Stimulated activated CD4-positive, alpha-beta T cell treated with anti-CD3 and anti-CD28 coated beads, Interleukin-1b, Interleukin-23, amount 100 ng/mL, for 24 hours (primary cell): ENCODE measurements at regions not wholly inside any gene's neighbourhood (a gene's known extent, or its start where the extent isn't known, plus 50 kb on each side); places are given as distances from the start of the nearest gene placed in this dataset.
"Not testable (repeated sequence)": the region's sequence is repeated elsewhere in the genome, so short reads cannot be mapped to it uniquely, and the experiment has no call there.

Source experiments
- DNase-seq, 4 experiments: peaks; one replicate each; pipeline ENCODE4 v3.0.0-alpha.2; 2020; ENCODE audit warnings: low read depth in 4 of 4, low spot score in 1 of 4

DNA sequence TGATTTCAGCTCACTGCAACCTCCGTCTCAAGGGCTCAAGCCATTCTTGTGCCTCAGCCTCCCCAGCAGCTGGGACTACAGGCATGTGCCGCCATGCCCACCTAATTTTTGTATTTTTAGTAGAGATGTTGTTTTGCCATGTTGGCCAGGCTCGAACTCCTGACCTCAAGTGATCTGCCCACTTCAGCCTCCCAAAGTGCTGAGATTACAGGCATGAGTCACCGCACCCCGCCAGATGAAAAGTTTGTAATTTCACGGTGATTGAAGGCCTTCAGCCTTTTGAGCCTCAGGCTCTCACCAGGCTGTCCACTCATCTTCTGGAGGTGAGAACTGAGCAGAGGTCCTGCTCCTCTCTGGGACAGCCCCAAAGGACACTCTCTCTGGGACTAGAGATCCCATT is 103.2 kb downstream of the HIF1AN start:
- not testable (repeated sequence) for DNase-seq

DNA sequence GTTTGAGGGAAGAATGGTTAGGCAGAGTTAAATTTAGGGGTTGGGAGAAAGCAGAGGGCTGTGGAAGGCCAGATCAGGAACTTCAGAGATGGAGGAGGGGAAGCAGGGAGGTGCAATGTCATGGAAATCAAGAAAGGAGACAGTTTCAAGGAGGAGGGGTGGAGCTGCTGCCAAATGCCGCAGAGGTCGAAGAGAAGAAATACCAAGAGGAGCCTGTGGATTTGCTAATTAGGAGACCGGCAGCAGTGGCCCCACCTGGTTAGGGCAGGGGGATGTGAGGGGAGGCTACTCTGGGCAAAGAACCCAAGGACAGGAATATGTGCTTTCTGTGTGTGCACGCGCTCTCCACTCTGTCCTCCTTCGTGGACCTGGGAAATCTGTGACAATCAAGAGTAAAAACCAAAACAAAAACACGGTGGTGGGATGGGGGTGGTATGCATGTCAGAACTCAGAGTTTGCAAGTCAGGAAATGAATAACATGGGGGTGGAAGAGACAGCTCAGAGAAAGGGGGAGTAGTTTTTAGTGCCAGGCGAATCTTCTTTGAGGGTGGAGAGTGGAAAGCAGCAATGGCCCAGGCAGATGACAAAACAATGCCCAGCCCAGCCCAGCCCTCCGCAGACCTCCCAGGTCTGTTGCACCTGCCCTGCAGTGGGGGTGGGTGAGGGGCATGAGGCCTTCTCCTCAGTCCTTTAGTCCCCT is 102.9 kb upstream of the PAX2 start:
- no peak for DNase-seq

DNA sequence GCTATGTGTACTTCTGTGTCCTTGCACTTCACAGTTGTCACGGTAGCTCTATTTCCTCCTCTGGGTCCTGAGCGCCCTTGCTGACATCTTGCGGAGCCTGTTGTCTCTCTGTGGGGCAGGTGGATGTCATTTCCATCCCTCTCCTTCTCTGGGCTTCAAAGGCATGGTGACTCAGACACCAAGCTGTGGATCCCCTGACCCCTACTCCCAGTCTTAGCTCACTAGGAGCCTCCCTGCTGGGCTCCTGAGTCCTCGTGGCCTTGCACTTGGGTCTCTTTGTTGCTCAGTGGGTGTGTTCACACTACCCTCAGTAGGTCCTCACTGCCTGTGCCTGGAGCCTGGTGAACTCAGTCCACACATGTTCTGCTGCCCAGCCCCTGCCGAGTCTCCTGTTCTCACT is 100.3 kb upstream of the PAX2 start:
- DNase-seq = no peak

DNA sequence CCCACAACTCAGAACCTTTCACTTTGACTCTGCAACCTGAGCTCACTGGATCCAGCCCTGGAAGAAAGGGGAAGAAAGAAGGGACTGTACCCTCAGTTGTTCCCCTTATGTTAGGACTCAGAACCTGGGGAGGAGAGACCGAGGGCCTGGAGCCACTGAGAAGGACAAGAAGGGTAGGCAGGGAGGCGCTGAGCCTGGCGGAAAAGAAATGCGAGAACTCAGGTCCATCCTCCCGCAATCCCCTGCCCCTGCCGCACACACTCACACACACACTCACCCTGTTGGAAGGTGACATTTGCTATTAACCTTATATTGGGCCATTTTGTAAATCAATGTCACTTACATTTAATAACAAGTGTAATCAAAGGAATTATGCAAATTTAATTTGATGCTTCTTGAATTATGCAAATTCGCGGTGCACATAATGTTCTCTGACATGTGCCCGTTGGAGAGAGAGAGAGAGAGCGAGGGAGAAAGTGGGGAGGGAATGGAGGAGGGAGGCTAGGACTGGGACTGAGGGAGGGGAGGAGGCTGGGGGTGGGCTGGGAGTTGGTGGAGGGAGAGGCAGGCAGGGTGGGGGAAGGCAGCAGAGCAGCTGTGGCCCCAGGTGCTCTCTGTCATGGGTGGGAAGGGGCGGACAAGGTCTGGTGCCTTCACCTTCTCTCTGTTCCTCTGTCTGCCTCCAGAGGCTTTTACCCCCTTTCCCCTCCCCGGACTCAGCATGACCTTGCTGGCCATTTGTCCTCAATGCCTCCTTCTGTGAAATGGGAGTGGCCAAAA is 99.6 kb upstream of the PAX2 start:
- DNase-seq = no peak

DNA sequence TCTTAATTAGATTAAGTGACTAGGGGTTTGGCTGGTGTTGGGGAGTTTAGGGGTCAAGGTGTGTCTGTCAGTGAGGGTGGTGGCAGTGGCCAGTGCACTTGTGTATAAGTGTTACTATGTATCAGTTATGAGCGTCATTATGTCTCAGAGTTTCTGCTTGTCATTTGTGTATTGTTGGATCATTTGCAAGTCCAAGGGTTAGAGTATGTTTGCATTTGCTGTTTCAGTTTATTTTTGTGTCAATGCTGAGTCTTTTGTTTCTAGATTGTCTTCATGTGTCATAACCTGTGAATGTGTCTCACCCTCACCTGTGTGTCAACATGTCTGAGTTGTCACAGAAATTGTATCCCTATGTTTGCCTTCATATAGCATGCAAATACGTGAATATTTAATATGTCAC is 97.5 kb upstream of the PAX2 start:
- DNase-seq = no peak

DNA sequence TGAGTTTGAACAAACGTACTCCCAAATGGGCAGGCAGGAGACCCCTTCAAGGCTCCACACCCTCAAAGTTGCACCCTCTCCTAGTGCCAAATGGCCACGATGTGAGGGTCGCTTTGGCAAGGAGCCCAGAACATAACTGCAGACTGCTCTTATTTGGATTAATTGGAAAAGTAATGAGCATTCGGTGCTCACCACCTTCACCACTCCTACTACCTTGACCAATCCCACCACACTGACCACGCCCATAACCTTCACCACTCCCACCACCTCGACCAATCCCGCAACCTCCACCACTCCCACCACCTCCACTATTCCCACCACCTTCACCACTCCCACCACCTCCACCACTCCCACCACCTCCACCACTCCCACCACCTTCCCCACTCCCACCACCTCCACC is 94.7 kb upstream of the PAX2 start:
- DNase-seq = no peak

DNA sequence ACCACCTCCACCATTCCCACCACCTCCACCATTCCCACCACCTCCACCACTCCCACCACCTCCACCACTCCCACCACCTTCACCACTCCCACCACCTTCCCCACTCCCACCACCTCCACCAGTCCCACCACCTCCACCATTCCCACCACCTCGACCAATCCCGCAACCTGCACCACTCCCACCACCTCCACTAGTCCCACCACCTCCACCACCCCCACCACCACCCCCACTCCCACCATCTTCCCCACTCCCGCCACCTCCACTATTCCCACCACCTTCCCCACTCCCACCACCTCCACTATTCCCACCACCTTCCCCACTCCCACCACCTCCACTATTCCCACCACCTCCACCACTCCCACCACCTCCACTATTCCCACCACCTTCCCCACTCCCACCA is 94.3 kb upstream of the PAX2 start:
- not testable (repeated sequence) for DNase-seq

DNA sequence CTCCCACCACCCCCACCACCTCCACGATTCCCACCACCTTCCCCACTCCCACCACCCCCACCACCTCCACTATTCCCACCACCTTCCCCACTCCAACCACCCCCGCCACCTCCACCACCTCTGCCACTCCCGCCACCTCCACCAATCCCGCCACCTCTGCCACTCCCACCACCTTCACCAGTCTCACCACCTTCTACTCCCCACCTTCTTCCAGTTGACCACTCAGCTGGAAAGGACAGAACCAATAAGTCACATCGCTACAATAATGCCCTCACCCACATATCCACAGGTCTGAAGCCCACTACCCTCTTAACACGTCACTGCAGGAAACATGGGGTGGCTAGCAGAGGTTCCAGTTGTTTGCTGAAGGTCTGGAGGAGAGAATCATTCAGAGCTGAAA is 93.5 kb upstream of the PAX2 start:
- DNase-seq = no peak

DNA sequence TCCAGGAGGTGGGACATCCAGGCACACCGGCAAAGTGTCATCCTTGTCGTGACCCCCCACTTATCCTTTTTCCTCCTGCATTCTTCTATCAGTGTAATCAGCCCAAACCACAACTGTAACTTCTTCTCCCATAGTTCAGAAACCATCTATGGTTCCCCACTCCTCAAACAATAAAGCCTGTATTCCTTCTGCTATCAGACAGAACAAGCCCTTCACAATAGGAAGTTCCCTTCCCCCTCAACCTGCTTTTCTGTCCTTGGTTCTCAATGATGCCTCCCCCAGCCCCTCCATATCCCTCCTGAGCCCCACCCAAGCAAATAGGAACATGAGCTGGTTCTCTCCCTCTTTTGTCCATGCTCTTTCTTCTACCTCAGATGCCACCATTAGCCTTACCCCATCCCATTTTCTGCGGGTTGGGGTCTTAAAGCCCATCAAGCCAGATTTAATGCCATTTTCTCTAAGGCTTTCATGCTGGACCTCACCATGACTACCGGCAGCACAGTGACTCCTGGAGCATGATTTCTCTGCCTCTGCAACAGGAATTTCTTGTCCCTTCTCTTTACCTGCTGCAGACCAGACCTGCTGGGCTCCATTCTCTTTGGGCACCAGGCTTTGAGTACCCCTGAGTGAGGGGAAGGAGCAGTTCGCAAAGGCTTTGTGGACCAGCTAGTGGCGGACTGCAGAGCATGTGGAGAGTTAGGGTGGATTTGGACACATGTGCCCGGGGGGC is 92.8 kb upstream of the PAX2 start:
- DNase-seq = no peak

DNA sequence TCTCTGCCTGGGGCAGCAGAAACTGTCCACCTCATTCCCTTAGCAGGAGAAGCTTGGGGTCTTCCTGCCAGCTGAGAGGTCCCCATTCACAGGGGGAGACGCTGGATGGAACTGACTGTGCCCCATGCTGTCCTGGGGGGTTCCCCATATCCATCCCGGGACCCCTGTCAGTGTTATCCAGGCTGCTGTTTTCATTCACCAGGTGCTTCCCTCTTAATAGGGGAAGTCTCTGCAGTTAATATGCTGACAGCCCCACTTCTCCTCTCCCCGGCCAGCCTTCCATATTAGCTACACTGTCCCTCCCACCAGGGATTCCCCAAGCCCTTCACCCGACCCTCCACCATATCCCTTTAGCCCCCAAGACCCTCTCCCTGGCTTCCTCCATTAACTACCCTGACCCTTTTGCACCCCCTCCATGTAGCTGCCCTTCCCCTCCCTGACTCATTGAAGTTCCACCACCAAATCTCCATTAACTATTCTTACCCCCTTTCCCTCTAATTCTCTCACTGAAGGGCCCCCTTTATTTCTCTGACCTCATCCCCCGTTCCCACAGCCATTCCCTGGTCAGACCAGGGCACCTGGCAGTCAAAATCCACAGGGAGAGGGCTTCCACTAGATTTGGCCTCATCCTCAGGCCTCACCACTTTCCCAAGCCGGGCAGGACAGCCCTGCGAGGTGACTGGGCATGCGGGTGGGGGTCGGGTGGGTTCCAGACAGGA is 92.0 kb upstream of the PAX2 start:
- DNase-seq = no peak

DNA sequence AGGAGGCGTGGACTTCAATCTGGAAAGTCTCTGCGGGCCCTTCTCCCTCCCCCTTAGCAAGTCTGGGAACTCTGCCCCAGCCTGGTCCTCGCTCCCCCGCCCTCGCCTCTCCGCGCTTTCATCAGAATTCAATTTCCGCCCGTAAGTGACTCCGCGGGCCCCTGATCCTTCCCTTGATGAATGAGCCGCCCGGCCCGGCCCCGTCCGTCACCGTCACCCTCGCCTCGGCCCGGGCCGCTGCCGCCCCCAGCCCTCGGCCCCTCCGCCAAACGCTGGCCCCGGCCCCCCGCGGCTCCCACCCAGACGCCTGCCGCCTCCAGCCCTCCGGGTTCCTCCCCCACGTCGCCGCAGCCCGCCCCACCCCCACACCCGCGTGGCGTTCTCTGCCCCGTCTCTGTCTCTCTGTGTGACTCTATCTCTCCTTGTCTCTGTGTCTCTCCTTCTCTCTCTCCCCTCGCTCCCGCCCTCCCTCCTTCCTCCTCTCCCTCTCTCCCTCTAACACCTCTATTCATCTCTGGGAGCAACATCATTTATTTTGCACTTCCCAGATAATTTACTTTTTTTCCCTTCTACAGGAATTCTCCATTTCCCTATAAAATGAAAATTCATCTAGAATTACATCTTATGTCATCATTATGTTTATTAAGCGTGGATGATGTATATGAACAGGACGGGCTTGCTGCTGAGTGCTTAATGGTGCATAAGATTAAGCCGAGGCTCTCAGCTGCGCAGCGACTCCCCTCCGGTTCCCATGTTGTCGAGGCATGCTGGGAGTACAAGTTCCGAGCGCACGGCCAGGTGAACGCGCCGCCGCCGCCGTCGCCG is 91.2 kb upstream of the PAX2 start:
- DNase-seq = peak in 2 of 4 experiments; percentile 21 to 29

DNA sequence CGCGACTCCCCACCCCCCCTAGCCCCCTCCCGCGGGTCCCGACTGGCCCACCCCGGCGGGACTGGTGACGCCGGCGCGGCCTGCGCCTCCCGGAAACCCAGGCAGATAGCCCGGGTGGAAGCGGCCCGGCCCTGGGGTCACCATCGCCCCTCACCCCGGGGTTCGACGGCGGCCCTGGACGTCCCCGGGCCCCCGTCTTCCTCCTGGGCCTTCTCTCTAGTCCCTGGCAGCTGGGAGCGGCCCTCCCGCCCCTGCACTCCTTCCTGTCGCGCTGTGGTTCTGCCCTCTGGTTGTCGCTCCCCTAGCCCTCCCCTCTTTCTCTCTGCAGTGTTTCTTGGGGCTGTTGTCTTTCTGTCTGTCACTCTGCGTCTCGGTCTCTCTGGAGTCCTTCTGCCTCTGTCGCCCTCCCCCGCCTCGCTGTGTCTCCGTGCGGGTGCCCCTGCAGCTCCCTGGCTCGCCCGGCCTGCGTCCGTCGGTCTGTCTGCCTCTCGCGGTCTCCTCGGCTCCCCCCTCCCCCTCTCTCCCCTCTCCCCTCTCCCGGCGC is 90.5 kb upstream of the PAX2 start:
- no peak for DNase-seq

DNA sequence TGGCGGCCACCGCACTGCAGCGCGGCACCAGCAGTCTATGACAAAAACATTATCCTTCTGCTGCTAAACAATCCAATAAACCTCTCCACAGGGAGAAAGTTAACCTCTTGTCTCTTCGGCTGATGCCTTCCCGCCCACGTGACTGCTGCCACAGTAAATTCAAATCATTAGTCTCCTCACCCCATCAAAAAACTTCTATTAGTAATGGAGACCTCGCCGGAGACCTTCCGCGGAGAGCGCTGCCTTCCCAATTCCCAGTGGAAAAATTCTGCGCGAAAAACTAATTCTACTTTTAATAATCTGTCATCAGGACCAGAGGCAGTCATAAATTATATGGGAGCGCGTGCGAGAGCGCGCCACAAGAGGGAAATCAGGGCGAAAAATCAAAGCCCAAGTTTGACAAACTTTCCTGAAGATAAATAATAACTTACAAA is 90.0 kb upstream of the PAX2 start:
- DNase-seq = no peak

DNA sequence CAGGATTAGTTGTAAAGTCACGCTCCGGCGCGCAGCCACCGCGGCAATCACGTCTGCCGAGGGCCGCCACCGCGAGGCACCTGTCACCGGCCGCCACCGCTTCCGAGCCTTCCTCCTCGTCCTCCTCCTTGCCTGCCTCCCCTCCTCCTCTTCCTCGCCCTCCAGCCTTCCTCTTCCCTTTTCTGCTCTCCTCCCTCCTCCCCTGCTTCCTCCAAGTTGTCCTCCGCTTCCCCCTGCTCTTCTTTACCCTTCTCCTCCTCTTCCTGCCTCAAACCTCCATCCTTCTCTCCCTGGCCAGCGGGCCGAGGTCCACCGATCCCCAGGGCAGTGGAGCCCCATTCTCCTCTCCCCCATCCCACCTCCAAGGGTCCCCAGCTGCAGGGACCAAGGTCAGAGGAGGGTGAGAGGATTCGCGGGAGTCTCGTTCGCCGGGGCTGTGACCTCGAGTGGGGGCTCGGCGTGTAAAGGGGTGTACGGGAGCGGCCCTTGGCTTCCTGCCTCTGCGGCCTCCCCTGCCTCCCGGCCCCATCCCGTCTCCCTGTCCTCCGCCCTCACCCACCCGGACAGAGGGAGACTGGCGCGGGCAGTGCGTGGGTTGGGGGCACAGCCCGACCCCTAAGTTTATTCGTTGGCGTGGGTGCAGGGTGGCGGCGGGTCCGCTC is 89.5 kb upstream of the PAX2 start:
- DNase-seq = no peak

DNA sequence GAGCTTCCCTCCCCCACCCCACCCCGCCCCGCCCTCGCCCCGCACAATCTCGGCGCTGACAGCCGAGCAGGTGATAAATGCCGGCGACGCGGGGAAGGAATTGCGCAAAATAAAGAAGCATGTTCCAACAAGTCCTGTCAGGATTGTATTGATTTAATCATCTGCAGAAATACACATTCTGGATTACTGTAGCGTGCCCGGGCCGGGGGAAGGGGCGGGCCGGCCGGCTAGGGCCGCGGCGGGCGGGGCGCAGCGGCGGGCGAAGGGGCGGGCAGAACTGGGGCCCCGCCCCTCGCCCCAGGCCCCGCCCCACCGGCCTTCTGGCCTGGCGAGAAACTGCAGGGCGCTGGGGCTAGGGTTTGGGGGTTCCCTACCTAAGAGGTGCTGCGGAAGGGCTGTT is 88.9 kb upstream of the PAX2 start:
- no peak for DNase-seq

DNA sequence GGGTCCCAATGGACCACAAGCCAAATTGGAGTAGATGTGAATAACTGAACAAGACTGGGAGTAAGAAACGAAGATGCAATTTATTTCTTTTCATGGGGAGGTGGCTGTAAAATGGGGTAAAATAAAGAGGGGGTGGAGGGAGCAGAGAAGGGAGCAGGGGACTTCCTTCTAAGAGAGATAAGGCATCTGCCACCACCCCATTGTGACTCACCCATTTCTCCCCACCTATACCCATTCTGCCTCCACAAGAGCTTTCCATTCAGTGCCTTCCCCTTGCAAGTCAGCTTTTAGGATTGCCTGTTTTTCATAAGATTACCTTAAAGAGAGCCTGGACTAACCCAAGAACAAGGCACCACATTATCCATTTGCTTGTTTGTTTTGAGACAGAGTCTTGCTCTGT is 87.1 kb upstream of the PAX2 start:
- no peak for DNase-seq

DNA sequence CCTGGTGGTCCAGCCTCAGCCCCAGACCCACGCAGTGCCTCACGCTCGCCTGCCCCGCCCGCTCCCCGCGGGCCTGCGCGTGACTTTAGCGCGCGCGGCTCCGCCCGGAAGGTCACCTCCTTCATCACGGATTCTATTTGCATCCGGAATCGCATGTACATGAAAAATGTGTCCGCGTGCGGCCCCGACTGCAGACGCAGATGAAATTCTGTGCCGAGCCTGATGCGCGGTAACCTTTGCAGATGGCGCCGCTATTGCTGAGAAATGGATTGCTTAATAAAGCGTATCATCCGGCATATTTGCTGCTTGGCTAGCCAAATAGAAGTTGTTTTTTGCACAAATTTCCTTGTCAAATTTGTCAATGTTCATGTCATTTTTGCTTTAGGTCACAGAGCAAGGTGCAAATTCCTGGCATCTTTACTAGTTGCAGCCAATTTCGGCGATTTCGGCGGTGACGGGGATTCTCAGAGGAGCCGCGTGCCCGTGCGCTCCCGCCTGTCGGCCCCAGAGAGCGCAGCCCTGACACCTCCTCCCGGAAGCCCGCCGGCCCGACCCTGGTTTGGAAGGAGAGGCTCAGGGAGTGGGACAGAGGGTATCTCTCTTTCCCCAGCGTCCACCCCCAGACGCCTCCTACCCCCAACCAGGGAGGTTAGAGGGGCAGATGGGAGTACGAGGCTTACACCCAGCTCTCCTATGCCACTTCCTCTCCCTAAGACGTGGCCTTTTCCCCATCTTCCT is 85.9 kb upstream of the PAX2 start:
- no peak for DNase-seq

DNA sequence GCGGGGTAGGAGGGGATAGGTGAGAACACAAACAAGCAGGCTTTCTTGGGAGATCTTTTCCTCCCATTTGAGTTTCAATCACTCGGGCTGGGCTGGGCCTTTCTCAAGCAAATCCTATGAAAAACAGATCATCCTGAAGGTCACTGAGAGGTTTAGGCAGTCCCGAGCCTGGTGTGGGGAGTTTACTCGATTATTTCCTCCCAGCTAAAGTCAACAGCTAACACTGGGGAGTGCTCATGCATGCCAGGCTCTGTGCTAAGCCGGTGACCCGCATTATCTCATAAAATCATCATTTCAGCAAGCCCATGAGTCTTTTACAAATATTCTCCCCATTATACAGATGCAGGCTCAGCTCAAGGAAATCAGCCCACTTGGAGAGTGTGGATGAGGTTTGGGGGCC is 85.0 kb upstream of the PAX2 start:
- DNase-seq = no peak

DNA sequence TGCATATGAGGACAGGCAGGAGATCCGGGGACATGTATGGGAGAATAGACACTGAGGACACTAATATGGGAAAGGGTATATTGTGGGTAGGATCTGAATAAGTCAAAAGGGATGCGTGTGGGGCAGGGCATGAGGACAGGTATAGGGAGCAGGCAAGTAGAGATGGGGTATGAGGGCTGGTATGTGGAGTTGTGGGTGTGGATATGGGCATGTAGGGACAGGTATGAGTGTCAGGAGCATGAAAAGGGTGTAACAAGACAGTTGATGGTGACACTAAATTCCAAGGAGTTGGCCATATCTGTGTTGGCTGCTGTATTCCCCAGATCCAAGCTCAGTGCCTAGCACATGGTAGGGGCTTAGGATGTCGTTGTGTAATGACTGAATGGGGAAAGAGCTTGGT is 84.4 kb upstream of the PAX2 start:
- DNase-seq = no peak
